CD4-positive, alpha-beta T cell treated with Interleukin-4 for 4 hours (primary cell): ENCODE measurements at regions not wholly inside any gene's neighbourhood (a gene's known extent, or its start where the extent isn't known, plus 50 kb on each side); places are given as distances from the start of the nearest gene placed in this dataset.

ENCODE experiments used
- DNase-seq: peaks from one replicate; pipeline ENCODE4 v3.0.0-alpha.2; 2020

GRCh38 chr9:22288661-22289060 is 158.0 kb upstream of the DMRTA1 start:
- DNase-seq = no peak

DNA sequence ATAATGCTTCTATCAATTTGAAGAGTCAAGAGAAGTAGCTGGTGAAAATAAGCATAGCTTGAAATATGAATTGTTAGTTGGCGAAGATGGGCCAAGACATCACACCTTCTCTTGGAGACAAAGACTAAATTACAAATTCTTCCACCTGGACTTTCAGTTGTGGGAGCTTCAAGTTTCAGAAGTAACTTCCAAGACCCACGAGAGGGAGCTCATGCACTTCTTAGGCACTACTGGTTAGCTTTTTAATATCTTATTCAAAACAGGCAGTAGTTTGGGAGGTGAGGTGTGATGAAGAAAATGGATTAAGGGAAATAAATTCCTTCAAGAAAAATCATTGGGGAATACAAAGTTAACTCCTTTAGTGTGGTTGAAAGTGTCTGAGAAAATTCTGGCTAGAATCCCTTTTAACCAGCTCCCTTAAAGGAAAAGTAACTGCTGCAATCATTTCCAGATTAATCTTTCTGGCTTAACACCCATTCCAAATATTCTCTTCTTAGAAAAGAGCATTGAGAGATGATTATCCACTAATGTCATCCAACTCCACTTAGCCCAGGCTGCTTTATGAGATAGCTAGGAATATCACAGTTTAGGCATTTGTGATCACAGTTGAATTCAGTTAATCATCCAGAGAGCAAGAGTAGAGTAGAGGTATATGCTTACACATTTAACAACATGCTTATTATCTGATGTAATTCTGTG is 139.5 kb upstream of the DMRTA1 start:
- DNase-seq = peak; percentile 4

DNA sequence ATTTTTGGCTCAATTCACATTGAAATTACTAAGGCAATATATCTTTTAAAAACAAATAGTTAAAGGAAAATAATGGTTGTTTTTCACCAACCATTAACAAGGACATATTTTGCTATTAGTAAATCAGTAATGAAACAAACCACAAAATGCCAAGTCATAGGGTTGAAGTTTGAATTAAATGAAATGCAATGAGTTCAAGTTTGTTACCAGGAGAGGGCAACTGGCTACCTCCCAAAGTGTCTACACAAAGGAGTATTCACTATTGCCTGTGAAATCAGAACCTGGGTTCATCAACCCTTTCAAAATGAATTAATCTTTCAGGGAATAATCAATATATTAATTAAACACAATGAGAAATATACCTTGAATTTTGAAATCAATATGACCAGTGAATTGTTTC is 138.4 kb upstream of the DMRTA1 start:
- DNase-seq = no peak

- DNase-seq = no peak
Observed at GRCh38 chr9:22316645-22317044, 130.0 kb upstream of the DMRTA1 start.

DNA sequence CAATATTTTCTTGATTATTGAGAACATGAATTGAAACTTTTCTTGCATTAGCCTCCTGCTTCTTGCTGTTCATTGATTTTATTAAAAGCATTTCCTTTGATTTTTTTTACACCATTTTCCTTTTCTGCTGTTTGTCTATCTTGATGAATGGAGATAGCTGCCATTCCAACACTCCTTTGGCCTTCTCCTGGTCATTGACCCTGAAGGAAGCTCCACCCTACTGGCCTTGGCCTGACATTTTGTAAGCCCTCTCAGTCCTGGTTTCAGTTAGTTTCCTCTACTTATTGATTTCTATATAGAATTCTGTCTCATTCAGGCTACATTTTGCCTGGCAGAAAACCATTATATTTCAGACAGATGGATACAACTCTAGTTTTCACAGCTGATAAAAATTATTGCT is 115.1 kb upstream of the DMRTA1 start:
- DNase-seq = no peak

DNA sequence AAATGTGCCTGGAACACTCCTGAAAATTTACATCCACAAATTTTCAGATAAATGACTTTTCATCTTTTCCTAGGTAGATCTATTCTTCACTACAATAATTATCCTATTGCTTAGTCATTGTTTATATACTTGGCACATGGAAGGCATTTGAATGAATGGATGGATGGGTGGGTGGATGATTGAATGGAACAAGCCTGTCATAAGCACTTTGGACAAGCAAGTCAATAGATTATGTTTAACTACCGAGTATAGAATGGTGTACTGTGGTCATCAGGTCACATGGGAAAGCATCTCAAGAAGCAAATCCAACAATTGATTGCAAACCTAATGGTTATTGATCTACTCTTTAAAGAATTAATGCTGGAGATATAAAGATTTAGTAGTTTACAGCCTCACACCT is 114.4 kb upstream of the DMRTA1 start:
- DNase-seq = no peak

DNA sequence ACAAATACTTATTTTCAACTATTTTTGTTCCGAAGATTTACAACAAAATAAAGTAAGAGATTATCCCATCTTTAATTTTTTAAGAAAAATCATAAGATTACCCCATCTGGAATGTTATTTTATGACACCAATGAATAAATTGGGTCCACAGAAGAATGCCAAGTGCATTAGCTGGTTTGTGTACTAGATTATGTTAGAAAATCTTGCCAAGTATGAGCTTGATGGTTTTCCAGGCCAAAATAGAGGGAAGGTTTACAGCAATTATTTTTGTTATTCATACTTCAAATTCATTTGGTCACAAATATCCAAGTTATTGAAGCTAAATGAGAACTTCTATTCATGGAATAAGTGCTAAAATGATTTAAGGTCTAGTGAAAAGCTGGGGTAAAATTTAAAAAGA is 109.4 kb upstream of the DMRTA1 start:
- DNase-seq = no peak

GRCh38 chr9:22342491-22343217 is 104.0 kb upstream of the DMRTA1 start:
- DNase-seq = no peak

DNA sequence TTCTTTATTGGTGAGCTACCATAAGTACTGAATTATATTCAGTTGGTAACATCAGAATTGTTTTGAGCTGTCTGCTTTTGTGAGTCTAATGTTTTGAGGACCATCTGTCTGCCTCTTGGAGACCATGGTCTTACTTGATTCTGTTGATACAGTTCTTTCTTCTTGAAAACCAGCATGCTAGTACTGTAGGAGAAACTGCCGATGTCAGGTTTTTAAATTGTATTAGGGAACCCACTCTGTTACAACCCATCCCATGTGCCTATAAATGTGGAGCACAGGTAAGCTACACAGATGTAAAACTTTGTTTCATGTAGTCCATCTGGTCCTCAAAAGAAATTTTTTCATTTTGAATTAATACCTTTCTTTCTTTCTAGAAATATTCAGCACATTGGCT is 103.4 kb upstream of the DMRTA1 start:
- DNase-seq = no peak

- no peak for DNase-seq
Observed at GRCh38 chr9:22354699-22355384, 91.8 kb upstream of the DMRTA1 start.

DNA sequence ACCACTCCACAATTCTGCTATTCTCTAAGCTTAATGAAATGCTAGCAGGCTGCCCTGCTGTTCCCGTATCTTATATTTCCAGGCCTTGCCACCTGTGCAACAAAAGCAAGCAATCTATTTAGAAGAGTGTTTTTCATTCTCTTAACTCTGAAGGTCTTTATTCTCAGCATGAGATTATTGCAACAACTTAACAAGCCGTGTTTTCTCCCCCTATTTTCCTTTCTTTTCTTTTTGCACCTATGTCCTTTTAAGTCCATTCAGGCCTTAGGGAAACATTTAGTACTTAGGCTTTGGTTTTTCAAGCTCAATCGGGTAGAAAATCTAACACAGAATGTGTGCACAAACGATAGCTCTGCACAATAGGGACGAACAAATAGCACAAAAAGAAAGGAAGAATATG is 89.6 kb upstream of the DMRTA1 start:
- no peak for DNase-seq

DNA sequence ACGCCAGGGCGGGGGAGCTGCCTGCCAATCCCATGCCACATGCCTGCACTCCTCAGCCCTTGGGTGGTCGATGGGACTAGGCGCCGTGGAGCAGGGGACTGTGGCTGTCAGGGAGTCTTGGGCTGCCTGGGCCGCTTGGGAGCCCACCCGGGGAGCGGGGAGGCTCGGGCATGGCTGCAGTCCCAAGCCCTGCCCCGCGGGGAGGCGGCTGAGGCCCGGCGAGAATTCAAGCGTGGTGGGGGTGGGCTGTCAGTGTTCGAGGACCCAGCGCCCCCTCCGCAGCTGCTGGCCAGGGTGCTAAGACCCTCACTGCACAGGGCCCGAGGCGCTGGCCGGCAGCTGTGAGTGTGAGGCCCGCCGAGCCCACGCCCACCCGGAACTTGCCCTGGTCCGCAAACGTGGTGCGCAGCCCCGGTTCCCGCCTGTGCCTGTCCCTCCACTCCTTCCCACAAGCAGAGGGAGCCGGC is 83.2 kb upstream of the DMRTA1 start:
- DNase-seq = no peak

DNA sequence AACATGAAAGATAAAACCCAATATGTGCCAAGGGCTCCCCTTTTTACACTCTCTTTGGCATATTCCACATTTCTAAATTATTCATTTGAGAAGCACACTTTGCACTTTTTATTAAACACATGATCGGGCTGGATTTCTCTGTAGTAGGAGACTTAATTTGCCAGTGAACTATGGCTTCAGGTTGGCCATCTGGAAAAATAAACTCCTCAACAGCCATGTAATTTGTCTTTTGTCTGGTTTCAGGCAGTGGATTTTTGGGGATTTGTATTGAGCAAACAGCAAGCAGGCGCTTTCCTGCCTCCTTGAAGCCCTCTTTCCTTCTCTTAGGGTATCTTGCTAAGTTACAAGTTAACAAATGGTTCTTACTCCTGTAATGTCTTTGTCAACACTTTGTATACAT is 73.0 kb upstream of the DMRTA1 start:
- DNase-seq = no peak

GRCh38 chr9:22374051-22374450 is 72.6 kb upstream of the DMRTA1 start:
- DNase-seq = no peak

GRCh38 chr9:22379272-22379671 is 67.4 kb upstream of the DMRTA1 start:
- DNase-seq = no peak

GRCh38 chr9:22381170-22381569 is 65.5 kb upstream of the DMRTA1 start:
- no peak for DNase-seq

DNA sequence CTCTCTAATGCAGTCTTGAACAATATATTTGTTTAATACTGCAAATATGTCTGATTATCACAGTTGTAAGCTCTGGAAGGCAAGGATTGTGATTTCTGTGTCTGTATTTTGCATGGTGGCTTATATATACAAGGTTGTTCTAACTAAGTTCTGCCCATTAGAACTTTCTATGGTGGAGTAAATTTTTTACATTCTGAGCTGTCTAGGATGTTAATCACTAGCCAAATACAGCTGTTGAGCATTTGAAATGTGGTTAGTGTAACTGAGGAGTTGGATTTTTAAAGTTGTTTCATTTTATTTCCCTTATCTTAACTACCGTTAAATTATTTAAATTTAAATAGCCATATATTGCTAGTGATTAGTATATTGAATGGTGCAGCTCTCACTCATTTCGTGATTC is 64.3 kb upstream of the DMRTA1 start:
- no peak for DNase-seq

DNA sequence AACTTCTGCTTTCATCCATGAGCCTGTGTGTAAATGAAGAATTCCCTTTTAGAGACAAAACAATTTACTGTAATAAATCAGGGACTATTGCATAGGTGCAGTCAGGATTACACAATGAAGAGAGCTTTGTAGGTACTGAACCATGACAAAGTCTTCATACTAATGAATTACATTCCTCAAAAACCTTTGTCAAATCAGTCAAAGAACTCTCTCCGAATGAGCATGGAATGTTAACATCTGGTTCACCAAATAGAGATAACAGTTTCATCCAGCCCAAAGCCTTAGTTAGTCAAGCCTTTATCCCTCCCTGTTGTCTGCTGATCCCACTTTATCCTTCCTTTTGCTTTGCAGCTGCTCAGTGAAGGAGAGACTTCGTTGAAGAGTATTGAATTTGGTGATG is 62.9 kb upstream of the DMRTA1 start:
- DNase-seq = no peak

GRCh38 chr9:22389271-22389670 is 57.4 kb upstream of the DMRTA1 start:
- DNase-seq = no peak

GRCh38 chr9:22392523-22392922 is 54.1 kb upstream of the DMRTA1 start:
- no peak for DNase-seq

GRCh38 chr9:22395687-22396141 is 50.9 kb upstream of the DMRTA1 start:
- DNase-seq = no peak
